ENCODE measurements at regions not wholly inside any gene's neighbourhood (a gene's known extent, or its start where the extent isn't known, plus 50 kb on each side); places are given as distances from the start of the nearest gene placed in this dataset.

GRCh38 chr9:29958469-29958868 lies 2385.2 kb upstream of the C9orf72 start:
- H4K20me1 ChIP-seq (ENCODE audit: control insufficient read depth, insufficient read depth, insufficient read length) = no peaks in the 10 kb centered on the region
- H3K9me3 ChIP-seq (ENCODE audit: control insufficient read depth, low read depth, low read length) = no peaks in the 10 kb centered on the region
- no peaks in the 10 kb centered on the region; a peak in 1 of 7 replicates for H3K36me3 Mint-ChIP-seq (ENCODE audit: insufficient read depth in 1 of 3, low read depth in 3 of 3)
- no peak overlapping the region for H2BK20ac ChIP-seq (ENCODE audit: low read depth, low read length, poor library complexity, severe bottlenecking)
- no peak overlapping the region for H3K18ac ChIP-seq (ENCODE audit: insufficient read length, low read depth, low read length)
- no peak overlapping the region for H3K4me2 ChIP-seq (ENCODE audit: insufficient read depth, insufficient read length, low read length)
- no peaks in the 10 kb centered on the region for H3K27me3 ChIP-seq (ENCODE audit: insufficient read depth, low read length)
- H3K4ac ChIP-seq (ENCODE audit: low read depth, low read length) = no peak overlapping the region
- H2BK120ac ChIP-seq (ENCODE audit: low read depth, low read length, poor library complexity, severe bottlenecking) = no peak overlapping the region
- no peak overlapping the region for H3K27ac ChIP-seq (ENCODE audit: insufficient read length, low read depth, low read length)
- no peak overlapping the region for H2BK5ac ChIP-seq (ENCODE audit: insufficient read length, low read length)
- no peaks in the 10 kb centered on the region for H3K27me3 Mint-ChIP-seq (ENCODE audit: low read depth)
- H2BK12ac ChIP-seq (ENCODE audit: insufficient read length, low read depth, low read length) = no peak overlapping the region
- H3K9ac ChIP-seq (ENCODE audit: extremely low read depth, insufficient read length, low read length) = no peak overlapping the region
- no peak overlapping the region for H3K14ac ChIP-seq (ENCODE audit: insufficient read depth, low read length)
- no peaks in the 10 kb centered on the region for H3K79me1 ChIP-seq (ENCODE audit: insufficient read depth, low read depth, low read length, poor library complexity, severe bottlenecking)
- WGBS (ENCODE audit: extremely low coverage, insufficient read length, low lambda C conversion rate) = no CpG with 5 or more reads among the region's 2 CpGs
- DNase-seq = no peak
- no peak overlapping the region for H2BK15ac ChIP-seq (ENCODE audit: low read depth, low read length)
- no peak overlapping the region for H3K27ac Mint-ChIP-seq
- H2AFZ ChIP-seq (ENCODE audit: low read length) = no peak overlapping the region
- H4K91ac ChIP-seq (ENCODE audit: insufficient read length, low read depth, low read length) = no peak overlapping the region
- no peaks in the 10 kb centered on the region for H3K79me2 ChIP-seq (ENCODE audit: insufficient read depth, low read length)
- no peak overlapping the region for H3T11ph ChIP-seq (ENCODE audit: low read length)
- no peaks in the 10 kb centered on the region; a peak in 1 of 5 replicates for H3K9me3 Mint-ChIP-seq
- TF ChIP-seq CTCF (conservative IDR thresholded peaks at IDR 0.05) = no peak
- H3K23me2 ChIP-seq (ENCODE audit: insufficient read length, low read depth, low read length, poor library complexity, severe bottlenecking) = no peaks in the 10 kb centered on the region
- H2AK5ac ChIP-seq (ENCODE audit: insufficient read length, low read length) = no peak overlapping the region
- H4K5ac ChIP-seq (ENCODE audit: insufficient read length, low read depth, low read length) = no peak overlapping the region
- H3K56ac ChIP-seq (ENCODE audit: insufficient read length, low read depth, low read length) = no peak overlapping the region
- H4K8ac ChIP-seq (replicated peaks; ENCODE audit: insufficient read length, low read depth, low read length) = no peak overlapping the region
- peaks cover 3 to 5% of the 10 kb centered on the region in 2 experiments for H3K4me1 Mint-ChIP-seq
- no peak overlapping the region for H3K4me3 Mint-ChIP-seq
- no peaks in the 10 kb centered on the region for H3K4me1 ChIP-seq (ENCODE audit: insufficient read depth, low read length)
- no peak overlapping the region for H3K23ac ChIP-seq (ENCODE audit: insufficient read length, low read depth, low read length)

All from H9 (cell line).